Esophagus (tissue), 2 donors: ENCODE measurements at regions not wholly inside any gene's neighbourhood (a gene's known extent, or its start where the extent isn't known, plus 50 kb on each side); places are given as distances from the start of the nearest gene placed in this dataset.

ENCODE experiments used
- H3K27ac ChIP-seq, 2 donors: one replicate each; pipeline ENCODE4 v1.5.1; 2013; ENCODE audit warnings: low read depth in 2 of 2, mild to moderate bottlenecking in 2 of 2, inconsistent platforms in 1 of 2, low read length in 1 of 2, moderate library complexity in 1 of 2
- H3K27me3 ChIP-seq, 2 donors: one replicate each; pipeline ENCODE4 v1.6.1; 2013; ENCODE audit warnings: low read length in 2 of 2, control low read depth in 1 of 2, mild to moderate bottlenecking in 1 of 2; ENCODE audit not compliant: insufficient read depth in 2 of 2, control insufficient read depth in 1 of 2
- H3K36me3 ChIP-seq, 2 donors: one replicate each; pipeline ENCODE4 v1.6.1; 2013; ENCODE audit warnings: low read length in 1 of 2; ENCODE audit not compliant: control insufficient read depth in 2 of 2, insufficient read depth in 2 of 2
- H3K4me1 ChIP-seq, 2 donors: one replicate each; pipeline ENCODE4 v1.6.1; 2013; ENCODE audit warnings: low read length in 1 of 2; ENCODE audit not compliant: control insufficient read depth in 2 of 2, insufficient read depth in 2 of 2
- H3K4me3 ChIP-seq, 2 donors: one replicate each; pipeline ENCODE4 v1.5.1; 2013; ENCODE audit warnings: low read length in 2 of 2, mild to moderate bottlenecking in 2 of 2, low read depth in 1 of 2, moderate library complexity in 1 of 2
- H3K9me3 ChIP-seq, 2 donors: one replicate each; pipeline ENCODE4 v1.6.1; 2013; ENCODE audit warnings: mild to moderate bottlenecking in 2 of 2, low read depth in 1 of 2, low read length in 1 of 2, moderate library complexity in 1 of 2; ENCODE audit not compliant: control insufficient read depth in 2 of 2, insufficient read depth in 1 of 2
- WGBS, 2 donors: extraction: QIAGEN DNeasy Blood & Tissue Kit; methylation state at CpG; one replicate each; pipeline ENCODE4 v1.1.7; 2013; 5-methylcytosine and 5-hydroxymethylcytosine counted together
- donor health status: healthy with polysubstance abuse.
- donor health status: Bipolar disorder and iron deficiency.

DNA sequence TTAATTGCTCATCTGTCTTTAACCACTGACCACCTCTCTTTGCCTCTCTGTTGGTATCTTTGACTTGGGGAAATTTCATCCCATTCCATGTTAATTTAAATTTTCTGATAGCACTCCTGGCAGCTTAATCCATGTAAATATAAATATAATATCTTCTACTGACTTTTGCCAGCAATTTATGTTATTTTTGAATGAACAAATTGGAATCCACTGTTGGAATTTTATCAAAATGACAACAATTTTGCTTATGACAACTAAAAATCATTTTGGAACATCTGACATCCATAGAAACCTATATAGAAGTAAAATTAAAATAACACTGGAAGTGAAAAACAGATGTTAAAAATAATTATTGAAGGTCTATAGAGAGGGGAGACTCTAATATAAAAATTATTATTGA lies 176.5 kb upstream of the AKR1E2 start:
- Histone ChIP-seq H3K4me3 (no peak overlapping the region), H3K36me3 (no peaks in the 10 kb centered on the region), H3K9me3 (no peaks in the 10 kb centered on the region), H3K27ac (no peak overlapping the region), H3K27me3 (no peaks in the 10 kb centered on the region), H3K4me1 (no peaks in the 10 kb centered on the region)

DNA sequence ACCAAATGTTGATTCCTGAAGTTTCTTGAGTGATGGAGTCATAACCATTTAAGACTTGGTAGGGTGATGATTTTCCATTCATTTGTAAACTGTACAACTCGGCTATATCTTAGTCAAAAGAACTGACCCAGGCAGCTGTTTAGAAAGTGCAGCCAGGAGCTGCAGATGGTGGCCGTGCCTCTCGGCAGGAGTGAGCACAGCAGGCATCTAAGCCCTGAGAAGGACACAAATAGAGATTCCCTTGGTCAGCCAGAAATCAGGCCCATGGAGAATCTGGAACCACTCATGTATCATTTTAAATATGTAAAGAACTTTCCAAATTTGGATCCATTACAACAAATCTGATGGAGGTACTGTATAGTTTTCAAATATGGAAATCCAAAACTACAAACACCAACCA lies 177.0 kb upstream of the AKR1E2 start:
- 83 to 90% methylated on average over 3 of the region's 3 CpGs for WGBS, 2 donors
- H3K27ac ChIP-seq = no peak overlapping the region
- no peaks in the 10 kb centered on the region for H3K36me3 ChIP-seq
- no peaks in the 10 kb centered on the region for H3K27me3 ChIP-seq
- no peaks in the 10 kb centered on the region for H3K9me3 ChIP-seq
- H3K4me1 ChIP-seq = no peaks in the 10 kb centered on the region
- no peak overlapping the region for H3K4me3 ChIP-seq

- no peaks in the 10 kb centered on the region for H3K36me3 ChIP-seq
- no peaks in the 10 kb centered on the region for H3K27me3 ChIP-seq
- 69 to 72% methylated on average over 3 of the region's 3 CpGs for WGBS, 2 donors
- H3K4me1 ChIP-seq = no peaks in the 10 kb centered on the region
- no peaks in the 10 kb centered on the region for H3K9me3 ChIP-seq
- H3K27ac ChIP-seq = no peak overlapping the region
- H3K4me3 ChIP-seq = no peak overlapping the region
These were observed 178.8 kb upstream of the AKR1E2 start for GRCh38 chr10:4647109-4647785.

DNA sequence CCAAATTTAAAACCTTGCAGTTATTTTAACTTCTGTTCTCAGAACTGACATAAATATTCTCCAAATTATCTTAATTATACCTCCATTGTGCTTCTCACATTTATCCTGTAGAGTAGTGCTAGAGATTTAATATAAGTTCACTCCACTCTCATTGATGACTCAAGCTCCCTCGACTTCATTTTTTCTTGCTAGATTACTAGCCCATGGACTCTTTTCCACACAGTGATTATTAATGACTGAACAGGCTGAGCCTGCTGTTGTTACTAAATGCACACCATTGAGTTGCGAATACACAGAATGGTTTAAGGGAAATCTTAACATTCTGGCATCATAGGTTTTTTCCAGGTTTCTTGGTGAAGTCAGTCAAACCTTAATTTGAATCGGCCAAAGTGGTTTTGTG lies 179.5 kb upstream of the AKR1E2 start:
- Histone ChIP-seq H3K27ac (no peak overlapping the region), H3K36me3 (no peaks in the 10 kb centered on the region), H3K4me3 (no peak overlapping the region), H3K9me3 (no peaks in the 10 kb centered on the region), H3K27me3 (no peaks in the 10 kb centered on the region), H3K4me1 (no peaks in the 10 kb centered on the region)
- WGBS, 2 donors = 54 to 65% methylated on average over 3 of the region's 3 CpGs

DNA sequence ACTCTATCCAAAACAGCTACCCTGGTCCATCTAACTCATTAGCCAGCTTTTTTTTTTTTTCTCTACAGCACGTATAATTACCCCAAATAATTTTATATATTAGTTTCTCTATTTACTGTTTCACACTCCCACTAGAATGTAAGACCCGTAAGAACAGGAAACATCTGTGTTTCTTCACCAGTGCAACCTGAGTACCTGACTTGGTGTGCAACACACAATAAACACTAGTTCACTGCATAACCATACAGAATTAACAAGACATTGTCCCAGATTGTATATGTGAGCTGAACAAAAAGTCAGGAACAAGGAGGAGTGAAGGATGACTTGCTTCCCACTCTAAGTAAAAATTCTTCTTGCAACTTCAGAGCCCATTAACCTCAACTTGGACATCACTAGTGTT lies 180.2 kb upstream of the AKR1E2 start:
- 43 to 63% methylated on average over 2 of the region's 2 CpGs for WGBS, 2 donors
- no peak overlapping the region for H3K27ac ChIP-seq
- no peaks in the 10 kb centered on the region for H3K4me1 ChIP-seq
- no peaks in the 10 kb centered on the region for H3K9me3 ChIP-seq
- no peak overlapping the region for H3K4me3 ChIP-seq
- H3K36me3 ChIP-seq = no peaks in the 10 kb centered on the region
- H3K27me3 ChIP-seq = no peaks in the 10 kb centered on the region

DNA sequence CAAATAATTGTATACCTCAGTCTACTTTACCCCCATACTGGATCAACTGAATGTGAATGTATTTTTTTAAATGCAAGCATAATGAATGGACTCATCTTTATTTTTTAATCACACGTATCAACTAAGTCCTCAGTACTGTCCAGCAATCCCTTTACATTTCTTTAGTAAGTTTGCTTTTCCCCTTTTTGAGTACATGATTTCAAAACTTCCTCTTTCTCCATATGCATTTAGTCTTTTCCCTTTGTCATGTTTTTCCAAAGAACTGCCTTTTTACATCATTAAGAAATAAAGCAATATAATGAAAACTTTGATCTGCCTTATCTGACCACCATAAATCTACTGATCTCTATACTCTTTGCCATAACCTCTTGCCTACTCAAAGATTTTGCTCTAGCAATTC lies 182.5 kb upstream of the AKR1E2 start:
- Histone ChIP-seq H3K27ac (no peak overlapping the region), H3K36me3 (no peaks in the 10 kb centered on the region), H3K9me3 (no peaks in the 10 kb centered on the region), H3K4me3 (no peak overlapping the region), H3K4me1 (no peaks in the 10 kb centered on the region), H3K27me3 (no peaks in the 10 kb centered on the region)
- 93 to 94% methylated on average over 1 of the region's 1 CpG for WGBS, 2 donors

DNA sequence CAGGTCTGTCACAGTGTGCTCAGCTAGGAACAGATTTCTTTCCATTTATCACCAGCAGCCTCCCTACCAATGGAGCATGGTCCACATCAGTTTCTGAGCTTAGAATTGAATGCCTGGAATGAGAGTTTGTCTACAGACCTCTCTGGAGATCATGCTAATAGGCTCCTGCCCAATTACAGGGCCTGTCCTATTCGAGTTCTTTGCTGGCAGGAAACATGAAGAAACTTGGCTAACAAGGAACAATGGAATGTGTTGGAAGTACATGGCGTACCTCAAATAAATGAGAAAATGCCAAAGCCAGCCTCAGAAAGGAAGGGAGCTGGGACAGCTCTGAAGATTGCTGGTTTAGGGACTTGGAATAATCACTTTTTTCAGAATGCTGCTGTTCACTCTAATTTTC lies 186.0 kb upstream of the AKR1E2 start:
- 30 to 58% methylated on average over 2 of the region's 2 CpGs for WGBS, 2 donors

DNA sequence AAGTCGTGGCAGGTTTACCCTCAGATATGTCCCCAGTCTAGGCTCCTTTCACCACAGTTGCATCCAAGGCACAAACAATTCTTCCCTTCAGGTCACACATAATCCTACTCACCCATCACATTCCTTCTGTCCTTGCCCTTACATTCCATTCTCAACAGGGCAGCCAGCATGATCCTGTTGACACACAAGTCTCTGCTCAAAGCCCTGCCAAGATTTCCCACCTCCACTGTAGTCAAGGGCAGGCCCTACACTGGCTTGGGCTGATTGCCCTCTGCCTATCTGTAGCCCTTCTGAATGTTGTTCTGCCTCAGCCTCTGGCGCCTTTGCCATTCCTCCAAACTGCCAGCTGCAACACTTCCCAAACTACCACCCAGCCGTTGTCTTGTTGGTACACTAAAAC lies 187.9 kb upstream of the AKR1E2 start:
- no peak overlapping the region for H3K27ac ChIP-seq
- H3K36me3 ChIP-seq = no peaks in the 10 kb centered on the region
- 68 to 74% methylated on average over 3 of the region's 3 CpGs for WGBS, 2 donors
- H3K4me1 ChIP-seq = peaks cover 0 to 2% of the 10 kb centered on the region in 2 donors
- H3K9me3 ChIP-seq = no peaks in the 10 kb centered on the region
- H3K27me3 ChIP-seq = no peaks in the 10 kb centered on the region
- H3K4me3 ChIP-seq = no peak overlapping the region

More for the DNA sequence above, 186.0 kb upstream of the AKR1E2 start:
- peak overlapping the region in 1 of 2 donors; percentile 68 for H3K27ac ChIP-seq
- no peaks in the 10 kb centered on the region for H3K27me3 ChIP-seq
- H3K9me3 ChIP-seq = no peaks in the 10 kb centered on the region
- H3K4me3 ChIP-seq = no peak overlapping the region
- H3K36me3 ChIP-seq = no peaks in the 10 kb centered on the region
- H3K4me1 ChIP-seq = peaks cover 0 to 2% of the 10 kb centered on the region in 2 donors

- H3K36me3 ChIP-seq = no peaks in the 10 kb centered on the region
- H3K9me3 ChIP-seq = no peaks in the 10 kb centered on the region
- H3K4me3 ChIP-seq = no peak overlapping the region
- WGBS, 2 donors = 96% methylated on average over 2 of the region's 2 CpGs
- no peaks in the 10 kb centered on the region for H3K27me3 ChIP-seq
- H3K4me1 ChIP-seq = peaks cover 0 to 2% of the 10 kb centered on the region in 2 donors
- no peak overlapping the region for H3K27ac ChIP-seq
These were observed 188.3 kb upstream of the AKR1E2 start for GRCh38 chr10:4637657-4638056.

GRCh38 chr10:4635883-4636282 lies 190.1 kb upstream of the AKR1E2 start:
- H3K4me1 ChIP-seq = peaks cover 0 to 2% of the 10 kb centered on the region in 2 donors
- no peaks in the 10 kb centered on the region for H3K36me3 ChIP-seq
- H3K9me3 ChIP-seq = no peaks in the 10 kb centered on the region
- H3K27ac ChIP-seq = no peak overlapping the region
- no peaks in the 10 kb centered on the region for H3K27me3 ChIP-seq
- H3K4me3 ChIP-seq = no peak overlapping the region
- 78 to 83% methylated on average over 2 of the region's 2 CpGs for WGBS, 2 donors
